SK-N-SH treated with all-trans-retinoic acid at 6 μM for 48 hours (cell line): ENCODE measurements at regions not wholly inside any gene's neighbourhood (a gene's known extent, or its start where the extent isn't known, plus 50 kb on each side); places are given as distances from the start of the nearest gene placed in this dataset.

Source experiments
- BACH2 ChIP-seq: fragments of 250-450 bp; sonication (Bioruptor Pico); IDR thresholded peaks from 2 replicates; pipeline ENCODE4 v1.9.0; 2021; ENCODE audit warnings: mild to moderate bottlenecking, borderline replicate concordance
- ESRRG ChIP-seq: fragments of 250-450 bp; sonication (Bioruptor Pico); IDR thresholded peaks from 2 replicates; pipeline ENCODE4 v1.6.1; 2021; ENCODE audit warnings: mild to moderate bottlenecking
- ISL1 ChIP-seq: fragments of 250-450 bp; sonication (Bioruptor Pico); IDR thresholded peaks from 2 replicates; pipeline ENCODE4 v2.1.2; 2022; ENCODE audit warnings: mild to moderate bottlenecking, moderate library complexity
- RARB ChIP-seq: fragments of 250-450 bp; sonication (Bioruptor Pico); IDR thresholded peaks from 2 replicates; pipeline ENCODE4 v1.8.0; 2021; ENCODE audit warnings: mild to moderate bottlenecking, moderate library complexity
- TCF4 ChIP-seq: fragments of 250-450 bp; sonication (Bioruptor Pico); IDR thresholded peaks from 2 replicates; pipeline ENCODE4 v1.8.0; 2021; ENCODE audit warnings: mild to moderate bottlenecking, moderate library complexity, borderline replicate concordance
- ZC3H10 ChIP-seq: fragments of 250-450 bp; sonication (Bioruptor Pico); IDR thresholded peaks from 2 replicates; pipeline ENCODE4 v1.5.1; 2021; ENCODE audit warnings: mild to moderate bottlenecking, moderate library complexity
- ZFP30 ChIP-seq: fragments of 450-650 bp; formaldehyde crosslinking; IDR thresholded peaks from 2 replicates; pipeline ENCODE4 v1.5.0; 2022; ENCODE audit warnings: mild to moderate bottlenecking, moderate library complexity
- TF ChIP-seq, protein P1 (sequence below): fragments of 250-450 bp; sonication (Bioruptor Pico); IDR thresholded peaks from 2 replicates; pipeline ENCODE4 v1.8.0; 2020; ENCODE audit warnings: mild to moderate bottlenecking, moderate library complexity, borderline replicate concordance
- TF ChIP-seq, protein P2 (sequence below): fragments of 250-450 bp; sonication (Bioruptor Pico); IDR thresholded peaks from 2 replicates; pipeline ENCODE4 v1.5.1; 2020; ENCODE audit warnings: low read depth, mild to moderate bottlenecking, moderate library complexity

DNA sequence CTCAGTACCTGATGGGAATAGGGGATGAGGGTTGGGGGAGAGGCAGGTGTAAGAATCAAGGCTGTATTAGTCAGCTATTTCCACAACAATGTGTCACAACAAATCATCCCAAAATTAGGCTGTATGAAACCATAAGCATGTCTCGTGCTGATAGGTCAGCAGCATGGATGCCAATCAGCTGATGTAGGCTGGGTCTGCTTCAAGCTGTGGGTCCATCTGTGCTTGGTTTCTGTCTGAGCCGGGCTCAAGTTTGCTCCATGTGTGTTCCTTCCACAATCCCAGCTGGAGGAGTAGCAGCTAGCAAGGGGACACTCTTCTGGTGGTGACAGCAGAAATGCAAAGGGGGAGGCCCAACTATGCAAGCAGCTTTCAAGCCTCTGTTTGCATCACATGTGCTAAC is 97.9 kb upstream of the ZNF746 start:
- TF ChIP-seq ZFP30 (no peak), ISL1 (CRISPR knock-in tag) (no peak), RARB (CRISPR knock-in tag) (no peak), TCF4 (CRISPR knock-in tag) (no peak), BACH2 (CRISPR knock-in tag) (no peak), ZC3H10 (CRISPR knock-in tag) (no peak), ESRRG (no peak)
- TF ChIP-seq, protein P1, sequence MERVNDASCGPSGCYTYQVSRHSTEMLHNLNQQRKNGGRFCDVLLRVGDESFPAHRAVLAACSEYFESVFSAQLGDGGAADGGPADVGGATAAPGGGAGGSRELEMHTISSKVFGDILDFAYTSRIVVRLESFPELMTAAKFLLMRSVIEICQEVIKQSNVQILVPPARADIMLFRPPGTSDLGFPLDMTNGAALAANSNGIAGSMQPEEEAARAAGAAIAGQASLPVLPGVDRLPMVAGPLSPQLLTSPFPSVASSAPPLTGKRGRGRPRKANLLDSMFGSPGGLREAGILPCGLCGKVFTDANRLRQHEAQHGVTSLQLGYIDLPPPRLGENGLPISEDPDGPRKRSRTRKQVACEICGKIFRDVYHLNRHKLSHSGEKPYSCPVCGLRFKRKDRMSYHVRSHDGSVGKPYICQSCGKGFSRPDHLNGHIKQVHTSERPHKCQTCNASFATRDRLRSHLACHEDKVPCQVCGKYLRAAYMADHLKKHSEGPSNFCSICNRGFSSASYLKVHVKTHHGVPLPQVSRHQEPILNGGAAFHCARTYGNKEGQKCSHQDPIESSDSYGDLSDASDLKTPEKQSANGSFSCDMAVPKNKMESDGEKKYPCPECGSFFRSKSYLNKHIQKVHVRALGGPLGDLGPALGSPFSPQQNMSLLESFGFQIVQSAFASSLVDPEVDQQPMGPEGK (CRISPR knock-in tag) = no peak
- TF ChIP-seq, protein P2, sequence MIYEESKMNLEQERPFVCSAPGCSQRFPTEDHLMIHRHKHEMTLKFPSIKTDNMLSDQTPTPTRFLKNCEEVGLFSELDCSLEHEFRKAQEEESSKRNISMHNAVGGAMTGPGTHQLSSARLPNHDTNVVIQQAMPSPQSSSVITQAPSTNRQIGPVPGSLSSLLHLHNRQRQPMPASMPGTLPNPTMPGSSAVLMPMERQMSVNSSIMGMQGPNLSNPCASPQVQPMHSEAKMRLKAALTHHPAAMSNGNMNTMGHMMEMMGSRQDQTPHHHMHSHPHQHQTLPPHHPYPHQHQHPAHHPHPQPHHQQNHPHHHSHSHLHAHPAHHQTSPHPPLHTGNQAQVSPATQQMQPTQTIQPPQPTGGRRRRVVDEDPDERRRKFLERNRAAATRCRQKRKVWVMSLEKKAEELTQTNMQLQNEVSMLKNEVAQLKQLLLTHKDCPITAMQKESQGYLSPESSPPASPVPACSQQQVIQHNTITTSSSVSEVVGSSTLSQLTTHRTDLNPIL = no peak
